Endothelial cell of umbilical vein (primary cell): ENCODE measurements at regions not wholly inside any gene's neighbourhood (a gene's known extent, or its start where the extent isn't known, plus 50 kb on each side); places are given as distances from the start of the nearest gene placed in this dataset.

Experiments
- BruUV-seq: library from RNA; stranded (reverse); fragments of 400-500 nt; replicated peaks from 2 replicates; lab custom pipeline; 2021; lab: Mats Ljungman, UMichigan
- CTCF ChIA-PET: fragments of 300-600, 350-600 bp; sonication (Branson Sonifier 250); formaldehyde crosslinking; loops from one replicate; lab custom pipeline; 2021; ENCODE audit warnings: antibody characterized with exemption, inconsistent platforms; lab: Charles Lee
- POLR2A ChIA-PET: fragments of 300-600, 350-600 bp; sonication (Branson Sonifier 250); formaldehyde crosslinking; loops from one replicate; lab custom pipeline; 2021; ENCODE audit warnings: antibody characterized with exemption, inconsistent platforms; lab: Charles Lee
- DNase-seq: peaks from one replicate; pipeline ENCODE4 v3.0.0-alpha.2; 2011; ENCODE audit warnings: low read depth, low spot score
- FAIRE-seq: peaks from 2 replicates; lab custom pipeline; 2011; peaks lifted over from hg19 to GRCh38; lab: Jason Lieb, UNC
- H2AFZ ChIP-seq: 2 replicates; pipeline ENCODE4 v1.6.0; 2012; ENCODE audit warnings: low read depth, low read length, control low read depth, inconsistent platforms
- H3K27ac ChIP-seq: 2 replicates; pipeline ENCODE4 v1.5.1; 2011; ENCODE audit warnings: low read depth, mild to moderate bottlenecking, control low read depth, low read length, moderate library complexity; ENCODE audit not compliant: insufficient read depth
- H3K27me3 ChIP-seq, 2 experiments: 2 replicates each; pipeline versions ENCODE4 v1.6.0 to v1.6.1; 2011; ENCODE audit warnings: low read length in 2 of 2, mixed read lengths in 1 of 2; ENCODE audit not compliant: control insufficient read depth in 2 of 2, insufficient read depth in 2 of 2
- H3K36me3 ChIP-seq, 2 experiments: 2 replicates in 1 of 2; 3 replicates in 1 of 2; pipeline ENCODE4 v1.5.1; 2011; ENCODE audit warnings: low read length in 2 of 2, mild to moderate bottlenecking in 1 of 2, moderate library complexity in 1 of 2; ENCODE audit not compliant: control insufficient read depth in 2 of 2, insufficient read depth in 2 of 2; ENCODE audit errors: extremely low read depth in 1 of 2
- H3K4me1 ChIP-seq: 3 replicates; pipeline ENCODE4 v1.5.1; 2011; ENCODE audit warnings: mild to moderate bottlenecking, low read length; ENCODE audit not compliant: control insufficient read depth, insufficient read depth; ENCODE audit errors: extremely low read depth
- H3K4me2 ChIP-seq: 2 replicates; pipeline ENCODE4 v1.6.1; 2011; ENCODE audit warnings: low read length, control low read depth, mixed read lengths; ENCODE audit not compliant: insufficient read depth
- H3K4me3 ChIP-seq, 3 experiments: fragments of 200-600 bp in 1 of 3; sonication (generic), shearing (Covaris generic) in 1 of 3; replicated peaks in 1 of 3; 2 replicates each; pipeline ENCODE4 v1.5.1; 2011 to 2016; ENCODE audit warnings: control low read depth in 3 of 3, low read length in 3 of 3, mild to moderate bottlenecking in 2 of 3, inconsistent platforms in 1 of 3, low read depth in 1 of 3, moderate library complexity in 1 of 3; ENCODE audit not compliant: insufficient read depth in 1 of 3
- H3K79me2 ChIP-seq: 2 replicates; pipeline ENCODE4 v1.6.0; 2012; ENCODE audit warnings: low read length, inconsistent platforms; ENCODE audit not compliant: control insufficient read depth, insufficient read depth
- H3K9ac ChIP-seq: replicated peaks from 2 replicates; pipeline ENCODE3; 2011; ENCODE audit warnings: low read length, control low read depth; ENCODE audit not compliant: insufficient read depth; ENCODE audit errors: extremely low read depth
- H3K9me1 ChIP-seq: replicated peaks from 3 replicates; pipeline ENCODE4 v1.6.0; 2011; ENCODE audit warnings: mild to moderate bottlenecking, low read length; ENCODE audit not compliant: control insufficient read depth, insufficient read depth; ENCODE audit errors: extremely low read depth
- H3K9me3 ChIP-seq: replicated peaks from 2 replicates; pipeline ENCODE4 v1.5.1; 2012; ENCODE audit warnings: low read length, inconsistent platforms; ENCODE audit not compliant: control insufficient read depth, insufficient read depth
- H4K20me1 ChIP-seq: replicated peaks from 2 replicates; pipeline ENCODE3; 2011; ENCODE audit warnings: mild to moderate bottlenecking, low read length; ENCODE audit not compliant: control insufficient read depth, insufficient read depth; ENCODE audit errors: extremely low read depth
- CTCF ChIP-seq, 2 donors: IDR thresholded peaks; 1 replicate in 1 of 2; 2 replicates in 1 of 2; pipeline ENCODE4 v1.5.1; 2011; ENCODE audit warnings: low read length in 2 of 2, mild to moderate bottlenecking in 2 of 2, moderate library complexity in 2 of 2, control low read depth in 1 of 2, inconsistent platforms in 1 of 2, low read depth in 1 of 2; ENCODE audit not compliant: insufficient read depth in 1 of 2; ENCODE audit errors: extremely low read depth in 1 of 2
- EZH2 ChIP-seq: IDR thresholded peaks from 2 replicates; pipeline ENCODE4 v1.6.1; 2012; ENCODE audit warnings: borderline replicate concordance, low read depth, mild to moderate bottlenecking, moderate library complexity, low read length, inconsistent platforms; ENCODE audit not compliant: severe bottlenecking
- FOS ChIP-seq: IDR thresholded peaks from 2 replicates; pipeline ENCODE4 v1.6.1; 2011; ENCODE audit warnings: mild to moderate bottlenecking, low read length, moderate library complexity, borderline replicate concordance; ENCODE audit not compliant: insufficient read depth
- GATA2 ChIP-seq: IDR thresholded peaks from 2 replicates; pipeline ENCODE4 v1.7.0; 2011; ENCODE audit warnings: low read depth, mild to moderate bottlenecking, moderate library complexity, mixed read lengths, low read length; ENCODE audit not compliant: insufficient read length, insufficient read depth
- JUN ChIP-seq: IDR thresholded peaks from 2 replicates; pipeline ENCODE4 v1.6.1; 2011; ENCODE audit warnings: borderline replicate concordance, low read depth; ENCODE audit not compliant: insufficient read length, insufficient read depth
- MAX ChIP-seq: IDR thresholded peaks from 2 replicates; pipeline ENCODE4 v1.6.1; 2011; ENCODE audit not compliant: insufficient read depth, insufficient read length
- MYC ChIP-seq: IDR thresholded peaks from one replicate; pipeline ENCODE4 v1.6.1; 2011; ENCODE audit warnings: mild to moderate bottlenecking, low read depth, low read length
- POLR2A ChIP-seq: IDR thresholded peaks from 2 replicates; pipeline ENCODE4 v1.6.1; 2012; ENCODE audit warnings: low read depth, mild to moderate bottlenecking, control low read depth, low read length
- POLR2AphosphoS5 ChIP-seq: IDR thresholded peaks from 2 replicates; pipeline ENCODE4 v1.6.1; 2012; ENCODE audit warnings: low read depth, mild to moderate bottlenecking, control low read depth, low read length, moderate library complexity; ENCODE audit not compliant: insufficient read depth
- dilution Hi-C: fragments of 300-500 bp; cut with MboI; formaldehyde crosslinking; loops from one replicate; pipeline ENCODE4 v1.15.0; 2019; ENCODE audit warnings: low sequenced_read_pairs; ENCODE audit not compliant: extremely low pct_ligation_motif_present
- intact Hi-C: fragments of 100-400 bp; cut with micrococcal nuclease; formaldehyde crosslinking; loops from one replicate; pipeline ENCODE4 v1.10.0; 2022

GRCh38 chr6:85163156-85164080, 286.5 kb upstream of the NT5E start:
- Histone ChIP-seq H3K9me1 (no peaks in the 10 kb centered on the region), H3K4me1 (no peaks in the 10 kb centered on the region), H3K9ac (no peak overlapping the region), H3K4me3 (no peak overlapping the region), H3K27ac (no peak overlapping the region), H3K4me2 (no peak overlapping the region), H2AFZ (no peak overlapping the region), H3K9me3 (no peaks in the 10 kb centered on the region), H4K20me1 (no peaks in the 10 kb centered on the region), H3K79me2 (no peaks in the 10 kb centered on the region), H3K36me3 (no peaks in the 10 kb centered on the region), H3K27me3 (peaks cover 0 to 1% of the 10 kb centered on the region in 2 experiments)
- DNase-seq (no peak), FAIRE-seq (no peak)
- dilution Hi-C loops (no loop called here), intact Hi-C loops (no loop called here)
- BruUV-seq: no TSS peak
- ChIA-PET POLR2A (no interaction called here), CTCF (no interaction called here)
- TF ChIP-seq MYC (no peak), POLR2A (no peak), GATA2 (no peak), JUN (no peak), POLR2AphosphoS5 (no peak), CTCF (IDR thresholded peaks at IDR 0.05; ENCODE audit: extremely low read depth in 1 of 2, insufficient read depth in 1 of 2, low read depth in 1 of 2, low read length in 2 of 2) (no peak), FOS (no peak), EZH2 (no peak), MAX (no peak)
